H9 (cell line): ENCODE measurements at regions not wholly inside any gene's neighbourhood (a gene's known extent, or its start where the extent isn't known, plus 50 kb on each side); places are given as distances from the start of the nearest gene placed in this dataset.

Experiments
- DNase-seq: peaks from one replicate; pipeline ENCODE4 v3.0.0-alpha.2; 2017
- H2AFZ ChIP-seq: one replicate; pipeline ENCODE4 v1.6.1; 2013; ENCODE audit warnings: mild to moderate bottlenecking, low read length, control low read depth, moderate library complexity
- H2AK5ac ChIP-seq: 2 replicates; pipeline ENCODE4 v1.6.1; 2013; ENCODE audit warnings: low read length, control low read depth, mixed read lengths; ENCODE audit not compliant: insufficient read length
- H2BK120ac ChIP-seq: one replicate; pipeline ENCODE4 v1.6.1; 2013; ENCODE audit warnings: low read depth, mild to moderate bottlenecking, low read length, control low read depth, inconsistent platforms; ENCODE audit not compliant: poor library complexity, severe bottlenecking
- H2BK12ac ChIP-seq: 2 replicates; pipeline ENCODE4 v1.6.1; 2013; ENCODE audit warnings: low read length, control low read depth, mixed read lengths, low read depth; ENCODE audit not compliant: insufficient read length
- H2BK15ac ChIP-seq: 2 replicates; pipeline ENCODE4 v1.6.1; 2013; ENCODE audit warnings: low read depth, low read length, control low read depth
- H2BK20ac ChIP-seq: one replicate; pipeline ENCODE4 v1.6.1; 2013; ENCODE audit warnings: low read depth, mild to moderate bottlenecking, low read length, control low read depth, inconsistent platforms; ENCODE audit not compliant: poor library complexity, severe bottlenecking
- H2BK5ac ChIP-seq: 2 replicates; pipeline ENCODE4 v1.6.1; 2013; ENCODE audit warnings: low read length, control low read depth, mixed read lengths; ENCODE audit not compliant: insufficient read length
- H3K14ac ChIP-seq: 2 replicates; pipeline ENCODE4 v1.6.1; 2013; ENCODE audit warnings: low read length, control low read depth; ENCODE audit not compliant: insufficient read depth
- H3K18ac ChIP-seq: 2 replicates; pipeline ENCODE4 v1.6.1; 2013; ENCODE audit warnings: low read depth, mild to moderate bottlenecking, mixed read lengths, low read length, control low read depth; ENCODE audit not compliant: insufficient read length
- H3K23ac ChIP-seq: 2 replicates; pipeline ENCODE4 v1.6.1; 2013; ENCODE audit warnings: low read length, control low read depth, mixed read lengths, low read depth; ENCODE audit not compliant: insufficient read length
- H3K23me2 ChIP-seq: 2 replicates; pipeline ENCODE4 v1.6.1; 2013; ENCODE audit warnings: low read depth, mild to moderate bottlenecking, mixed read lengths, low read length, control low read depth; ENCODE audit not compliant: insufficient read length, poor library complexity, severe bottlenecking
- H3K27ac ChIP-seq: 2 replicates; pipeline ENCODE4 v1.5.1; 2013; ENCODE audit warnings: low read length, control low read depth, mixed read lengths, low read depth; ENCODE audit not compliant: insufficient read length
- H3K27me3 ChIP-seq: 2 replicates; pipeline ENCODE4 v1.6.1; 2013; ENCODE audit warnings: low read length, control low read depth, inconsistent platforms; ENCODE audit not compliant: insufficient read depth
- H3K4ac ChIP-seq: 2 replicates; pipeline ENCODE4 v1.6.1; 2013; ENCODE audit warnings: low read depth, mild to moderate bottlenecking, control low read depth, inconsistent platforms, low read length, moderate library complexity
- H3K4me1 ChIP-seq: 2 replicates; pipeline ENCODE4 v1.6.1; 2013; ENCODE audit warnings: low read length, control low read depth, inconsistent platforms; ENCODE audit not compliant: insufficient read depth
- H3K4me2 ChIP-seq: 2 replicates; pipeline ENCODE4 v1.6.1; 2013; ENCODE audit warnings: low read length, control low read depth, mixed read lengths; ENCODE audit not compliant: insufficient read length, insufficient read depth
- H3K56ac ChIP-seq: 2 replicates; pipeline ENCODE4 v1.6.1; 2013; ENCODE audit warnings: low read depth, mild to moderate bottlenecking, mixed read lengths, low read length, control low read depth; ENCODE audit not compliant: insufficient read length
- H3K79me1 ChIP-seq: 2 replicates; pipeline ENCODE4 v1.6.1; 2013; ENCODE audit warnings: low read depth, mild to moderate bottlenecking, moderate library complexity, low read length, control low read depth, inconsistent platforms; ENCODE audit not compliant: insufficient read depth, poor library complexity, severe bottlenecking
- H3K79me2 ChIP-seq: 2 replicates; pipeline ENCODE4 v1.6.1; 2013; ENCODE audit warnings: low read length, control low read depth, inconsistent platforms; ENCODE audit not compliant: insufficient read depth
- H3K9ac ChIP-seq: 2 replicates; pipeline ENCODE4 v1.6.1; 2013; ENCODE audit warnings: low read length, control low read depth, mixed read lengths; ENCODE audit not compliant: insufficient read length; ENCODE audit errors: extremely low read depth
- H3K9me3 ChIP-seq: one replicate; pipeline ENCODE4 v1.6.1; 2013; ENCODE audit warnings: low read depth, low read length, inconsistent platforms; ENCODE audit not compliant: control insufficient read depth
- H3T11ph ChIP-seq: one replicate; pipeline ENCODE4 v1.6.1; 2013; ENCODE audit warnings: mild to moderate bottlenecking, low read length, control low read depth, inconsistent platforms
- H4K20me1 ChIP-seq: one replicate; pipeline ENCODE4 v1.6.1; 2013; ENCODE audit not compliant: control insufficient read depth, insufficient read length, insufficient read depth
- H4K5ac ChIP-seq: 2 replicates; pipeline ENCODE4 v1.6.1; 2013; ENCODE audit warnings: low read depth, mild to moderate bottlenecking, mixed read lengths, low read length, control low read depth; ENCODE audit not compliant: insufficient read length
- H4K8ac ChIP-seq: replicated peaks from 2 replicates; pipeline ENCODE4 v1.6.1; 2013; ENCODE audit warnings: low read length, control low read depth, mixed read lengths, low read depth; ENCODE audit not compliant: insufficient read length
- H4K91ac ChIP-seq: 2 replicates; pipeline ENCODE4 v1.6.1; 2013; ENCODE audit warnings: low read depth, mild to moderate bottlenecking, moderate library complexity, mixed read lengths, low read length, control low read depth; ENCODE audit not compliant: insufficient read length
- H3K27ac Mint-ChIP-seq, 3 experiments: 2 replicates in 2 of 3; 3 replicates in 1 of 3; pipeline ENCODE4 v1.8.0; 2020 to 2021; ENCODE audit warnings: mixed read lengths in 3 of 3, mild to moderate bottlenecking in 1 of 3, moderate library complexity in 1 of 3
- H3K27me3 Mint-ChIP-seq: 2 replicates; pipeline ENCODE4 v1.8.0; 2021; ENCODE audit warnings: low read depth, mild to moderate bottlenecking, moderate library complexity, mixed read lengths
- H3K36me3 Mint-ChIP-seq, 3 experiments: 2 replicates in 2 of 3; 3 replicates in 1 of 3; pipeline ENCODE4 v1.8.0; 2020 to 2021; ENCODE audit warnings: low read depth in 3 of 3, mixed read lengths in 3 of 3; ENCODE audit not compliant: insufficient read depth in 1 of 3
- H3K4me1 Mint-ChIP-seq, 2 experiments: 2 replicates each; pipeline ENCODE4 v1.8.0; 2020; ENCODE audit warnings: mixed read lengths in 2 of 2
- H3K4me3 Mint-ChIP-seq, 2 experiments: 2 replicates in 1 of 2; 3 replicates in 1 of 2; pipeline ENCODE4 v1.8.0; 2020 to 2021; ENCODE audit warnings: mild to moderate bottlenecking in 2 of 2, mixed read lengths in 2 of 2, moderate library complexity in 1 of 2
- H3K9me3 Mint-ChIP-seq, 2 experiments: 2 replicates in 1 of 2; 3 replicates in 1 of 2; pipeline ENCODE4 v1.8.0; 2020; ENCODE audit warnings: mild to moderate bottlenecking in 2 of 2, mixed read lengths in 2 of 2, moderate library complexity in 1 of 2
- TF ChIP-seq, protein P1 (sequence below): fragments of 200-600 bp; sonication (generic); conservative IDR thresholded peaks from 3 replicates; pipeline ENCODE4 v1.8.0; 2021; ENCODE audit warnings: antibody characterized with exemption, mild to moderate bottlenecking

DNA sequence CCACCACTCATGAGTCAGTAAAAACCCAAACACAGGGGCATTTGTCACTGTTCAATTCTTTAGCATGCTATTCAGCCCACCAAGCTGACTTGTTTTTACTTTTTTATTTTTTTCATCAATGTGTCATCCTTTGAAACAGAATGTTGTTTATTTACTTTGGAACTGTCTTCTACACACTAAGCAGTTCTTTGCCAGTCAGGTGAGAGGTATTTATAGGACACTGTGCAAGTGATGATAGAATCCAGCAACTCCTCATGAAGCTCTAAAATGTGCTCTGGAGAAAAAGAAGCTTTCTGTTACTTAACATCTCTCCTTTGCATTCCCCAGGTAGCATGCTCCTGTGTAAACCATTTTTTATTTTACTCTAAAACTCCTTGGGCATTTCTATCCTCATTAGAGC, 582.0 kb upstream of the TMPRSS15 start:
- Histone ChIP-seq H3K9ac (no peak overlapping the region), H3K27me3 (no peaks in the 10 kb centered on the region), H3K79me2 (no peaks in the 10 kb centered on the region), H2BK15ac (no peak overlapping the region), H3K79me1 (no peaks in the 10 kb centered on the region), H3K4me2 (no peak overlapping the region), H2AFZ (no peak overlapping the region), H2BK12ac (no peak overlapping the region), H3K14ac (no peak overlapping the region), H3K27ac (no peak overlapping the region), H2BK120ac (no peak overlapping the region), H3T11ph (no peak overlapping the region), H3K4ac (no peak overlapping the region), H3K23me2 (no peaks in the 10 kb centered on the region), H4K91ac (no peak overlapping the region), H3K23ac (no peak overlapping the region), H3K9me3 (no peaks in the 10 kb centered on the region), H4K8ac (no peak overlapping the region), H3K56ac (no peak overlapping the region), H2BK20ac (no peak overlapping the region), H3K4me1 (no peaks in the 10 kb centered on the region), H4K5ac (no peak overlapping the region), H2BK5ac (no peak overlapping the region), H4K20me1 (no peaks in the 10 kb centered on the region), H3K18ac (no peak overlapping the region), H2AK5ac (no peak overlapping the region)
- H3K27me3 Mint-ChIP-seq: no peaks in the 10 kb centered on the region
- no peak overlapping the region for H3K27ac Mint-ChIP-seq
- peaks cover 1 to 23% (median 9%) of the 10 kb centered on the region in 3 experiments; a peak in 5 of 7 replicates for H3K36me3 Mint-ChIP-seq
- TF ChIP-seq, protein P1, sequence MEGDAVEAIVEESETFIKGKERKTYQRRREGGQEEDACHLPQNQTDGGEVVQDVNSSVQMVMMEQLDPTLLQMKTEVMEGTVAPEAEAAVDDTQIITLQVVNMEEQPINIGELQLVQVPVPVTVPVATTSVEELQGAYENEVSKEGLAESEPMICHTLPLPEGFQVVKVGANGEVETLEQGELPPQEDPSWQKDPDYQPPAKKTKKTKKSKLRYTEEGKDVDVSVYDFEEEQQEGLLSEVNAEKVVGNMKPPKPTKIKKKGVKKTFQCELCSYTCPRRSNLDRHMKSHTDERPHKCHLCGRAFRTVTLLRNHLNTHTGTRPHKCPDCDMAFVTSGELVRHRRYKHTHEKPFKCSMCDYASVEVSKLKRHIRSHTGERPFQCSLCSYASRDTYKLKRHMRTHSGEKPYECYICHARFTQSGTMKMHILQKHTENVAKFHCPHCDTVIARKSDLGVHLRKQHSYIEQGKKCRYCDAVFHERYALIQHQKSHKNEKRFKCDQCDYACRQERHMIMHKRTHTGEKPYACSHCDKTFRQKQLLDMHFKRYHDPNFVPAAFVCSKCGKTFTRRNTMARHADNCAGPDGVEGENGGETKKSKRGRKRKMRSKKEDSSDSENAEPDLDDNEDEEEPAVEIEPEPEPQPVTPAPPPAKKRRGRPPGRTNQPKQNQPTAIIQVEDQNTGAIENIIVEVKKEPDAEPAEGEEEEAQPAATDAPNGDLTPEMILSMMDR: no peak
- peaks cover 0 to 7% of the 10 kb centered on the region in 2 experiments; a peak in 1 of 4 replicates for H3K4me1 Mint-ChIP-seq
- peaks cover 10 to 19% of the 10 kb centered on the region in 2 experiments; a peak in 4 of 5 replicates for H3K9me3 Mint-ChIP-seq
- DNase-seq: no peak
- no peak overlapping the region for H3K4me3 Mint-ChIP-seq
